Mesodermal cell (in vitro differentiated cells): ENCODE measurements at regions not wholly inside any gene's neighbourhood (a gene's known extent, or its start where the extent isn't known, plus 50 kb on each side); places are given as distances from the start of the nearest gene placed in this dataset.

Experiments
- H3K27ac ChIP-seq: 2 replicates; pipeline ENCODE4 v1.7.0; 2013; ENCODE audit warnings: mild to moderate bottlenecking, low read depth, low read length, moderate library complexity; ENCODE audit not compliant: severe bottlenecking
- H3K36me3 ChIP-seq: 2 replicates; pipeline ENCODE4 v1.7.1; 2013; ENCODE audit warnings: mild to moderate bottlenecking, low read length, moderate library complexity; ENCODE audit not compliant: control insufficient read depth, insufficient read depth
- H3K4me1 ChIP-seq: one replicate; pipeline ENCODE4 v1.7.1; 2013; ENCODE audit warnings: mild to moderate bottlenecking, low read length; ENCODE audit not compliant: insufficient read depth, control insufficient read depth, poor library complexity, severe bottlenecking
- H3K4me3 ChIP-seq: 2 replicates; pipeline ENCODE4 v1.7.0; 2013; ENCODE audit warnings: low read length, control low read depth, mild to moderate bottlenecking; ENCODE audit not compliant: insufficient read depth, poor library complexity, severe bottlenecking; ENCODE audit errors: extremely low read depth
- H3K9me3 ChIP-seq: 2 replicates; pipeline ENCODE4 v1.7.1; 2013; ENCODE audit warnings: mild to moderate bottlenecking, low read length, moderate library complexity; ENCODE audit not compliant: control insufficient read depth
- WGBS, 2 experiments: methylation state at CpG; one replicate each; pipeline ENCODE4 v1.1.5; 2013; ENCODE audit warnings: missing lambda C conversion rate in 2 of 2; ENCODE audit not compliant: insufficient coverage in 2 of 2; 5-methylcytosine and 5-hydroxymethylcytosine counted together

- no CpG with 5 or more reads among the region's 1 CpG for WGBS, 2 experiments
- no peak overlapping the region for H3K27ac ChIP-seq
- no peaks in the 10 kb centered on the region for H3K4me1 ChIP-seq
These were observed 949.4 kb upstream of the FANCL start for GRCh38 chr2:59190518-59190917.

GRCh38 chr2:59184276-59185020, 943.3 kb upstream of the FANCL start:
- Histone ChIP-seq H3K4me1 (no peaks in the 10 kb centered on the region), H3K9me3 (no peaks in the 10 kb centered on the region), H3K4me3 (no peak overlapping the region), H3K27ac (no peak overlapping the region), H3K36me3 (no peaks in the 10 kb centered on the region)
- WGBS, 2 experiments: 69 to 80% methylated on average over 4 to 5 of the region's 6 CpGs

More at GRCh38 chr2:59190518-59190917, 949.4 kb upstream of the FANCL start:
- no peak overlapping the region for H3K4me3 ChIP-seq
- no peaks in the 10 kb centered on the region for H3K9me3 ChIP-seq
- no peaks in the 10 kb centered on the region for H3K36me3 ChIP-seq

- H3K9me3 ChIP-seq: no peaks in the 10 kb centered on the region
These were observed 941.9 kb upstream of the FANCL start for GRCh38 chr2:59183070-59183469.

GRCh38 chr2:59182249-59182648, 941.1 kb upstream of the FANCL start:
- H3K27ac ChIP-seq: no peak overlapping the region
- H3K4me3 ChIP-seq: no peak overlapping the region
- no peaks in the 10 kb centered on the region for H3K9me3 ChIP-seq
- H3K36me3 ChIP-seq: no peaks in the 10 kb centered on the region
- WGBS, 2 experiments: 0% methylated on average over 1 to 3 of the region's 3 CpGs
- H3K4me1 ChIP-seq: no peaks in the 10 kb centered on the region

More at GRCh38 chr2:59183070-59183469, 941.9 kb upstream of the FANCL start:
- Histone ChIP-seq H3K27ac (no peak overlapping the region), H3K36me3 (no peaks in the 10 kb centered on the region), H3K4me1 (no peaks in the 10 kb centered on the region), H3K4me3 (no peak overlapping the region)
- WGBS, 2 experiments: 100% methylated on average over 1 of the region's 1 CpG; no CpG with 5 or more reads in 1 of the 2 experiments

- no CpG with 5 or more reads among the region's 2 CpGs for WGBS, 2 experiments
- Histone ChIP-seq H3K9me3 (no peaks in the 10 kb centered on the region), H3K27ac (no peak overlapping the region), H3K4me3 (no peak overlapping the region), H3K36me3 (no peaks in the 10 kb centered on the region), H3K4me1 (no peaks in the 10 kb centered on the region)
These were observed 940.2 kb upstream of the FANCL start for GRCh38 chr2:59181347-59181746.

- 88% methylated on average over 1 of the region's 2 CpGs; no CpG with 5 or more reads in 1 of the 2 experiments for WGBS, 2 experiments
- H3K27ac ChIP-seq: no peak overlapping the region
- no peaks in the 10 kb centered on the region for H3K36me3 ChIP-seq
- no peak overlapping the region for H3K4me3 ChIP-seq
- no peaks in the 10 kb centered on the region for H3K4me1 ChIP-seq
- no peaks in the 10 kb centered on the region for H3K9me3 ChIP-seq
These were observed 939.5 kb upstream of the FANCL start for GRCh38 chr2:59180621-59181020.

- 83 to 89% methylated on average over 2 of the region's 6 CpGs for WGBS, 2 experiments
- no peak overlapping the region for H3K4me3 ChIP-seq
- H3K4me1 ChIP-seq: no peaks in the 10 kb centered on the region
- H3K27ac ChIP-seq: no peak overlapping the region
- no peaks in the 10 kb centered on the region for H3K9me3 ChIP-seq
- H3K36me3 ChIP-seq: no peaks in the 10 kb centered on the region
These were observed 939.0 kb upstream of the FANCL start for GRCh38 chr2:59180111-59180510.

GRCh38 chr2:59177748-59178147, 936.6 kb upstream of the FANCL start:
- H3K4me3 ChIP-seq: no peak overlapping the region
- WGBS, 2 experiments: 94 to 100% methylated on average over 2 of the region's 2 CpGs
- H3K36me3 ChIP-seq: no peaks in the 10 kb centered on the region
- no peaks in the 10 kb centered on the region for H3K4me1 ChIP-seq
- no peaks in the 10 kb centered on the region for H3K9me3 ChIP-seq
- no peak overlapping the region for H3K27ac ChIP-seq

- Histone ChIP-seq H3K9me3 (no peaks in the 10 kb centered on the region), H3K4me3 (no peak overlapping the region), H3K27ac (no peak overlapping the region), H3K36me3 (no peaks in the 10 kb centered on the region), H3K4me1 (no peaks in the 10 kb centered on the region)
These were observed 935.6 kb upstream of the FANCL start for GRCh38 chr2:59176737-59177136.

- no peaks in the 10 kb centered on the region for H3K36me3 ChIP-seq
- no peak overlapping the region for H3K4me3 ChIP-seq
- WGBS, 2 experiments: 72 to 73% methylated on average over 9 to 10 of the region's 13 CpGs
- no peaks in the 10 kb centered on the region for H3K9me3 ChIP-seq
- no peak overlapping the region for H3K27ac ChIP-seq
- H3K4me1 ChIP-seq: no peaks in the 10 kb centered on the region
These were observed 933.6 kb upstream of the FANCL start for GRCh38 chr2:59174536-59175243.

- 93 to 95% methylated on average over 2 to 3 of the region's 8 CpGs for WGBS, 2 experiments
- Histone ChIP-seq H3K9me3 (no peaks in the 10 kb centered on the region), H3K4me1 (no peaks in the 10 kb centered on the region), H3K4me3 (no peak overlapping the region), H3K27ac (no peak overlapping the region), H3K36me3 (no peaks in the 10 kb centered on the region)
These were observed 932.2 kb upstream of the FANCL start for GRCh38 chr2:59173325-59173724.
